Tibial nerve (tissue), 4 donors: ENCODE measurements at regions not wholly inside any gene's neighbourhood (a gene's known extent, or its start where the extent isn't known, plus 50 kb on each side); places are given as distances from the start of the nearest gene placed in this dataset.

Experiments used
- DNase-seq, 2 donors: peaks; one replicate each; pipeline ENCODE4 v3.0.0-alpha.2; 2019; ENCODE audit warnings: low spot score in 2 of 2
- H3K27ac ChIP-seq, 4 donors: fragments of 200-600 bp; sonication (generic) in 3 of 4; one replicate each; pipeline ENCODE4 v1.5.1; 2017 to 2019; ENCODE audit warnings: mild to moderate bottlenecking in 1 of 4
- H3K27me3 ChIP-seq, 2 donors: fragments of 200-600 bp; sonication (generic) in 1 of 2; one replicate each; pipeline versions ENCODE4 v1.5.1 to v1.6.0; 2017 to 2019
- H3K36me3 ChIP-seq, 3 donors: fragments of 200-600 bp; sonication (generic); one replicate each; pipeline ENCODE4 v1.5.1; 2018 to 2019
- H3K4me1 ChIP-seq, 4 donors: fragments of 200-600 bp; sonication (generic) in 3 of 4; one replicate each; pipeline ENCODE4 v1.5.1; 2017 to 2019
- H3K4me3 ChIP-seq, 4 donors: fragments of 200-600 bp; sonication (generic) in 3 of 4; one replicate each; pipeline ENCODE4 v1.5.1; 2017 to 2019; ENCODE audit warnings: mild to moderate bottlenecking in 1 of 4, moderate library complexity in 1 of 4
- H3K9me3 ChIP-seq, 4 donors: fragments of 200-600 bp; sonication (generic) in 3 of 4; one replicate each; pipeline ENCODE4 v1.5.1; 2017 to 2019
- CTCF ChIP-seq, 5 experiments: fragments of 200-600 bp in 3 of 5; fragments of 450-650 bp in 2 of 5; sonication (generic) in 3 of 5; IDR thresholded peaks; one replicate each; pipeline ENCODE4 v1.5.1; 2016 to 2019; ENCODE audit warnings: antibody characterized with exemption in 5 of 5, mild to moderate bottlenecking in 3 of 5, moderate library complexity in 2 of 5
- EP300 ChIP-seq, 2 donors: sonication (generic); formaldehyde crosslinking; IDR thresholded peaks; one replicate each; pipeline ENCODE4 v1.6.1; 2017; ENCODE audit warnings: antibody characterized with exemption in 2 of 2, mild to moderate bottlenecking in 1 of 2
- POLR2A ChIP-seq, 2 donors: fragments of 450-650 bp; IDR thresholded peaks; one replicate each; pipeline ENCODE4 v1.6.1; 2017; ENCODE audit warnings: antibody characterized with exemption in 2 of 2, mild to moderate bottlenecking in 2 of 2, moderate library complexity in 2 of 2
- WGBS, 2 donors: methylation state at CpG; one replicate each; pipeline ENCODE4 v1.1.5; 2018; 5-methylcytosine and 5-hydroxymethylcytosine counted together

GRCh38 chr5:165015126-165015525, 1509.7 kb downstream of the MAT2B start:
- no peak overlapping the region for H3K4me3 ChIP-seq
- H3K9me3 ChIP-seq = no peaks in the 10 kb centered on the region
- TF ChIP-seq POLR2A (IDR thresholded peaks at IDR 0.05) (no peak), EP300 (IDR thresholded peaks at IDR 0.05) (no peak), CTCF (IDR thresholded peaks at IDR 0.05) (no peak)
- H3K27me3 ChIP-seq = no peaks in the 10 kb centered on the region
- 66 to 86% methylated on average over 2 of the region's 2 CpGs for WGBS, 2 donors
- DNase-seq = no peak
- H3K27ac ChIP-seq = no peak overlapping the region
- H3K4me1 ChIP-seq = no peaks in the 10 kb centered on the region
- H3K36me3 ChIP-seq = no peaks in the 10 kb centered on the region

GRCh38 chr5:165015547-165015946, 1510.1 kb downstream of the MAT2B start:
- H3K36me3 ChIP-seq = no peaks in the 10 kb centered on the region
- no peaks in the 10 kb centered on the region for H3K9me3 ChIP-seq
- no peak overlapping the region for H3K4me3 ChIP-seq
- TF ChIP-seq POLR2A (IDR thresholded peaks at IDR 0.05) = no peak
- no peak for TF ChIP-seq CTCF (IDR thresholded peaks at IDR 0.05)
- TF ChIP-seq EP300 (IDR thresholded peaks at IDR 0.05) = no peak
- 51 to 52% methylated on average over 4 of the region's 4 CpGs for WGBS, 2 donors
- H3K27ac ChIP-seq = no peak overlapping the region
- no peaks in the 10 kb centered on the region for H3K4me1 ChIP-seq
- H3K27me3 ChIP-seq = no peaks in the 10 kb centered on the region
- DNase-seq = no peak

DNA sequence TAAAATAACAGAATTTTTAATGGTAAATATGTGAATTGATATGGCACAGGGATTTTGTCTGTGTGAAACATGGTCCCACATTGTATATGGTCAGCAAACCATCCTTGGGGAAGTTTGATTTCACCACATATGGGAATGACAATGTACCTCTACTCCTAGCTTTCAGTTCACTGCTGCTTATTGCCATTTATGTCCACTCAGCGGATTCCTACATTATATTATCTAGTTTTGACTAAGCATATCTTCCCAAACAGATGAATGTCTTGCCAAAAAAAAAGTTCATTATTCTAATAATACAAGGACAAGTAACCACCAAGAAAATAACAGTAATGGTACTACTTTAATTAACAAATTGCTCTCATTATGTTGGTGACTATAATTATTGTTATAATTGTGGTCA, 1521.6 kb downstream of the MAT2B start:
- no peak for TF ChIP-seq CTCF (IDR thresholded peaks at IDR 0.05)
- TF ChIP-seq POLR2A (IDR thresholded peaks at IDR 0.05) = no peak
- no peak for TF ChIP-seq EP300 (IDR thresholded peaks at IDR 0.05)
- WGBS, 2 donors = 90 to 100% methylated on average over 1 of the region's 1 CpG
- Histone ChIP-seq H3K36me3 (no peaks in the 10 kb centered on the region), H3K9me3 (no peaks in the 10 kb centered on the region), H3K4me3 (no peak overlapping the region), H3K27ac (no peak overlapping the region), H3K4me1 (no peaks in the 10 kb centered on the region), H3K27me3 (no peaks in the 10 kb centered on the region)
- DNase-seq = no peak

GRCh38 chr5:165028356-165028755, 1522.9 kb downstream of the MAT2B start:
- 53 to 57% methylated on average over 2 of the region's 2 CpGs for WGBS, 2 donors
- TF ChIP-seq EP300 (IDR thresholded peaks at IDR 0.05) = no peak
- TF ChIP-seq CTCF (IDR thresholded peaks at IDR 0.05) = no peak
- no peak for TF ChIP-seq POLR2A (IDR thresholded peaks at IDR 0.05)

DNA sequence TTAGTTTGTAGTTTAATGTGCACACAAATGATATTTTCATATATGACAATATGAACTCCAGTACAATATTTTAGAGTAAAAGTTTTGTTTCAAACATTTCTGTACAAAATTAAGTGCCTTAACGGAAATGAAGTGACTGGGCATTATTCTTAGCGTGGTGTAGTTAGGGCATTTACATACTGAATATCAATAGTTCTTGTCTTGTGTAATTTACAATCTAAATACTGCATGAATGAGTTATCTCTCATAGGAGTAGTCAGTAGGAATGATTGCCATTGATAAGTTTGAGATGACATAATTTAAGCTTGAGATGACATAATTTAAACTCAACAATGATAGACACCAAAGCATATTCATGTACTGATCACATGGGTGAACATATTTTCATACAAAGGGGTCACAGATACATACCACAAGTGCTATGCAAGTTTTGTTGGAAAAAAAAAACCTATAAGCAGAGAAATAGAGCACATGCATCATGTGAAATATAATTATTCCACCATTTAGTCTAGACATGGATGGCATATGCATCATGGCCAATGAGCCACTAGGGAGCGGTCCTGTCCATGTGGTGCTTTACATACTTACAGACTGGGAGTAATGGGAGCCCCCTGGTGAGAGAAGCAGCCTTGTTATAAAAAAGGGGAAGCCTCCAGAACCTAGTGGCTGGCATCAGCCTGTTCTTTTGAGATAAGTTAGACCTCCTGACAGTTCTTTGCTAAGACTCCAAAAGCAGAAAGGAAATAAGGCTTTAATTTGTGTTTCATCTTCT, 1523.9 kb downstream of the MAT2B start:
- H3K4me1 ChIP-seq = no peaks in the 10 kb centered on the region
- no peaks in the 10 kb centered on the region for H3K9me3 ChIP-seq
- H3K27me3 ChIP-seq = no peaks in the 10 kb centered on the region
- H3K4me3 ChIP-seq = no peak overlapping the region
- no peaks in the 10 kb centered on the region for H3K36me3 ChIP-seq
- H3K27ac ChIP-seq = no peak overlapping the region
- TF ChIP-seq CTCF (IDR thresholded peaks at IDR 0.05) (peak in 1 of 5 experiments; percentile 11), EP300 (IDR thresholded peaks at IDR 0.05) (no peak)
- DNase-seq = peak in 1 of 2 donors; percentile 7
- 68 to 73% methylated on average over 3 of the region's 3 CpGs for WGBS, 2 donors

More at GRCh38 chr5:165028356-165028755, 1522.9 kb downstream of the MAT2B start:
- Histone ChIP-seq H3K36me3 (no peaks in the 10 kb centered on the region), H3K9me3 (no peaks in the 10 kb centered on the region), H3K27me3 (no peaks in the 10 kb centered on the region), H3K4me1 (no peaks in the 10 kb centered on the region), H3K27ac (no peak overlapping the region), H3K4me3 (no peak overlapping the region)
- no peak for DNase-seq
